Activated CD8-positive, alpha-beta T cell treated with anti-CD3 and anti-CD28 coated beads for 36 hours (primary cell): ENCODE measurements at regions not wholly inside any gene's neighbourhood (a gene's known extent, or its start where the extent isn't known, plus 50 kb on each side); places are given as distances from the start of the nearest gene placed in this dataset.
"Not testable (repeated sequence)": the region's sequence is repeated elsewhere in the genome, so short reads cannot be mapped to it uniquely, and the experiment has no call there.

Experiments used
- ATAC-seq: fragments of 200-7000 bp; cut with Tn5 transposase; one replicate; pipeline ENCODE4 v1.10.0; 2021; ENCODE audit warnings: mild to moderate bottlenecking, moderate library complexity
- CTCF ChIA-PET: fragments of 350-600 bp; sonication (Branson Sonifier 250); formaldehyde crosslinking; loops from one replicate; lab custom pipeline; 2021; ENCODE audit warnings: antibody characterized with exemption; lab: Charles Lee
- POLR2A ChIA-PET: fragments of 350-600 bp; sonication (Branson Sonifier 250); formaldehyde crosslinking; loops from one replicate; lab custom pipeline; 2021; ENCODE audit warnings: antibody characterized with exemption; lab: Charles Lee
- DNase-seq: peaks from one replicate; pipeline ENCODE4 v3.0.0-alpha.2; 2020
- H3K27ac Mint-ChIP-seq: one replicate; pipeline ENCODE4 v1.8.0; 2021; ENCODE audit warnings: mild to moderate bottlenecking, mixed read lengths
- H3K27me3 Mint-ChIP-seq: one replicate; pipeline ENCODE4 v1.8.0; 2021; ENCODE audit warnings: mixed read lengths
- H3K36me3 Mint-ChIP-seq: one replicate; pipeline ENCODE4 v1.8.0; 2021; ENCODE audit warnings: low read depth, mixed read lengths
- H3K4me1 Mint-ChIP-seq: one replicate; pipeline ENCODE4 v1.8.0; 2021; ENCODE audit warnings: low read depth, mixed read lengths
- H3K4me3 Mint-ChIP-seq: one replicate; pipeline ENCODE4 v1.8.0; 2021; ENCODE audit warnings: mild to moderate bottlenecking, moderate library complexity, mixed read lengths
- H3K9me3 Mint-ChIP-seq: one replicate; pipeline ENCODE4 v1.8.0; 2021; ENCODE audit warnings: mixed read lengths
- intact Hi-C: fragments of 100-400 bp; cut with micrococcal nuclease; formaldehyde crosslinking; loops from one replicate; pipeline ENCODE4 v1.10.0; 2022
- TF ChIP-seq, protein P1 (sequence below): fragments of 200-600 bp; IDR thresholded peaks from one replicate; pipeline ENCODE4 v1.8.0; 2022; ENCODE audit warnings: antibody characterized with exemption, mild to moderate bottlenecking

DNA sequence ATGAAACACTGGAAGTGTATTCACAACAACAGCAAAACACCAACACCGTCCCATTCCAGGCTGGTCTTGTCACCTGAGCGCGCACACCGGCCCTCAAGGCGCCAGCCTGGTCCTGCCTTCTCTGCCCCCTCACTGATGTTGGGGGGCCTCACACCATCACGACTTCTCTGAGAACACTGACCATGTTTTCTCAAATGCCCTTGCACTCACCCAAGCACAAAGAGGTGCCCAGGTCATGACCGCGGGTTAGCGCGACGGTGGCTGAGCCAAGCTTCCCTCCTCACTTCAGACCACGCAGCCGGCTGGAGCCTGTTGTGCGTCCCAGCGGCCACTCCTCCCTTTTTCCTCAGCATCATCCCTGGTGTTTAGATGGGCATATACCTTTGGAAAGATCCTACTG lies 101.3 kb upstream of the SALL3 start:
- DNase-seq, result no peak
- Mint-ChIP-seq H3K4me3 (no peak overlapping the region), H3K27me3 (peaks cover 16% of the 10 kb centered on the region), H3K4me1 (no peaks in the 10 kb centered on the region), H3K9me3 (no peaks in the 10 kb centered on the region), H3K36me3 (no peaks in the 10 kb centered on the region), H3K27ac (no peak overlapping the region)
- no peak for ATAC-seq
- ChIA-PET CTCF (no interaction called here), POLR2A (no interaction called here)
- intact Hi-C loops, result loop anchor here (5.0 kb wide), 1 partner anchor 104 kb away; no protein-coding TSS in a partner anchor
- TF ChIP-seq, protein P1, sequence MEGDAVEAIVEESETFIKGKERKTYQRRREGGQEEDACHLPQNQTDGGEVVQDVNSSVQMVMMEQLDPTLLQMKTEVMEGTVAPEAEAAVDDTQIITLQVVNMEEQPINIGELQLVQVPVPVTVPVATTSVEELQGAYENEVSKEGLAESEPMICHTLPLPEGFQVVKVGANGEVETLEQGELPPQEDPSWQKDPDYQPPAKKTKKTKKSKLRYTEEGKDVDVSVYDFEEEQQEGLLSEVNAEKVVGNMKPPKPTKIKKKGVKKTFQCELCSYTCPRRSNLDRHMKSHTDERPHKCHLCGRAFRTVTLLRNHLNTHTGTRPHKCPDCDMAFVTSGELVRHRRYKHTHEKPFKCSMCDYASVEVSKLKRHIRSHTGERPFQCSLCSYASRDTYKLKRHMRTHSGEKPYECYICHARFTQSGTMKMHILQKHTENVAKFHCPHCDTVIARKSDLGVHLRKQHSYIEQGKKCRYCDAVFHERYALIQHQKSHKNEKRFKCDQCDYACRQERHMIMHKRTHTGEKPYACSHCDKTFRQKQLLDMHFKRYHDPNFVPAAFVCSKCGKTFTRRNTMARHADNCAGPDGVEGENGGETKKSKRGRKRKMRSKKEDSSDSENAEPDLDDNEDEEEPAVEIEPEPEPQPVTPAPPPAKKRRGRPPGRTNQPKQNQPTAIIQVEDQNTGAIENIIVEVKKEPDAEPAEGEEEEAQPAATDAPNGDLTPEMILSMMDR, result no peak

DNA sequence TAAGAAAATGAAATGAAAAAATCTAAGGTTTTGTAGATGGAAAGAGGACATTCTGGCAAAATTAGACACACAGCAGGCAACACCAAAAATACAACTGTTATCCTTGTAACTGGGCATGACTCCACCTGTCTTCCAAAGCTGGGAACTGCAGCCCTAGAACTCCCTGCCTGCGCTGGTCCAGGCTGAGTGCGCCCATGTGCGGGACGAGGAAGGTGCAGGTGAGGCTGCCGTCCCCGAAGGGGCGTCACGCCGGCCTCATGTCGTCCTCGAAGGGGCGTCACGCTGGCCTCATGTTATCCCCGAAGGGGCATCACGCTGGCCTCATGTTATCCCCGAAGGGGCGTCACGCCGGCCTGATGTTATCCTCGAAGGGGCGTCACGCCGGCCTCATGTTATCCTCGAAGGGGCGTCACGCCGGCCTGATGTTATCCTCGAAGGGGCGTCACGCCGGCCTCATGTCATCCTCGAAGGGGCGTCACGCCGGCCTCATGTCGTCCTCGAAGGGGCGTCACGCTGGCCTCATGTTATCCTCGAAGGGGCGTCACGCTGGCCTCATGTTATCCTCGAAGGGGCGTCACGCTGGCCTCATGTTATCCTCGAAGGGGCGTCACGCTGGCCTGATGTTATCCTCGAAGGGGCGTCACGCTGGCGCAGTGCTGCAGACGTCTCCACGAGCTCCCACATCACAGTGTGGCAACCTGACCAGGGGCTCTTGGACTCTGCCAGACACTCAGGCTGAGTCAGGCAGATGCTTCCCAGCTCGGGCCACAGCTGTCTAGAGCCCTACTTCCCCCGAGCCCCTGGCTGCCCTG lies 100.3 kb upstream of the SALL3 start:
- TF ChIP-seq, protein P1, result peak; percentile 44
- H3K4me3 Mint-ChIP-seq, CTCF ChIA-PET, H3K9me3 Mint-ChIP-seq, ATAC-seq, H3K36me3 Mint-ChIP-seq, POLR2A ChIA-PET, H3K4me1 Mint-ChIP-seq, H3K27ac Mint-ChIP-seq: not testable (repeated sequence)
- peak; percentile 7 for DNase-seq
- peaks cover 16% of the 10 kb centered on the region for H3K27me3 Mint-ChIP-seq
- intact Hi-C loops, result loop anchor here (5.0 kb wide), 1 partner anchor 103 kb away; no protein-coding TSS in a partner anchor

DNA sequence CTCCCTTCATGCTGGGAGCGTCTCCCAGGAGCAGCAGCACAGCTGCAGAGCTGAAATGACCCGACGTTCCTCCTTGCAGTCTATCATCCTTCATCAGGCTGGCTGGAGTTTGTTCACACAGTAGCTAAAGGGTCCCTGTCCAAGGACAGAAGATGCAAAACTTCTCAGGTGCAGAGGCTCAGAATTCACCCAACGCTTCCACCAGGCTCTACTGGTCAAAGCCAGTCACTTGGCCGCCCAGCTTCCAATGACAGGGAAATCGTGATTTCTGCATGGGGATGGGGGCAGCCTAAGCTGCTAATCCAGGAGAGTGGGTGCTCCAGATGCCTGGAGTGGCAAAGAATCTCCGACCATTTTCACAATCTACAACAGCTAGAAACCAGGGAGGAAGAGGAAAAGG lies 97.0 kb upstream of the SALL3 start:
- peaks cover 10% of the 10 kb centered on the region for H3K27me3 Mint-ChIP-seq
- DNase-seq, result no peak
- H3K4me3 Mint-ChIP-seq, result no peak overlapping the region
- H3K27ac Mint-ChIP-seq, result no peak overlapping the region
- ChIA-PET POLR2A (no interaction called here), CTCF (no interaction called here)
- TF ChIP-seq, protein P1, result no peak
- H3K4me1 Mint-ChIP-seq, result no peaks in the 10 kb centered on the region
- peaks cover 25% of the 10 kb centered on the region for H3K9me3 Mint-ChIP-seq
- no peaks in the 10 kb centered on the region for H3K36me3 Mint-ChIP-seq
- intact Hi-C loops, result no loop called here
- ATAC-seq, result no peak

DNA sequence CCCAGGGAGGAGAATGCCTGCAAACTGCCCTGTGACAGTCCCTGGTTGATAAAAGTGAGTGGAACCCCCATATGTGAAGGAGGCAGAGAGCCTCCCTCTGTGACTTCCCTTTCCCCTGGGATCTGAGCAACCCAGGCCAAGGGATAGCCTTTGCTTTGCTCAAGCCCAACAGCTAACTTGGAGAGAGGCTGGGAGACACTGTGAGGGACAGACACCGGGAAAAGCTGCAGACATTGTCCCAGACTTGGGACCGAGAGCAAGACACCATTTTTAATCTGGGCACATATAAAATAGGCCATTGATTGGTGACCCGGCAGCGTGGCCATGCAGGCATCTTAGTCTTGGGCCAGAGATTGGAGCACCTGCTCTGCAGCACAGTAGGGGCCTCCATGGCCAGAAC lies 96.1 kb upstream of the SALL3 start:
- H3K4me3 Mint-ChIP-seq, result no peak overlapping the region
- ATAC-seq (no peak), DNase-seq (no peak)
- H3K36me3 Mint-ChIP-seq, result no peaks in the 10 kb centered on the region
- TF ChIP-seq, protein P1, result no peak
- ChIA-PET POLR2A (no interaction called here), CTCF (interaction anchor here (1.0 kb wide), 1 partner anchor 10 kb away, joined by 3 read pairs; no protein-coding TSS in a partner anchor)
- H3K27me3 Mint-ChIP-seq, result peaks cover 9% of the 10 kb centered on the region
- intact Hi-C loops, result no loop called here
- no peaks in the 10 kb centered on the region for H3K4me1 Mint-ChIP-seq
- peaks cover 30% of the 10 kb centered on the region for H3K9me3 Mint-ChIP-seq
- no peak overlapping the region for H3K27ac Mint-ChIP-seq

DNA sequence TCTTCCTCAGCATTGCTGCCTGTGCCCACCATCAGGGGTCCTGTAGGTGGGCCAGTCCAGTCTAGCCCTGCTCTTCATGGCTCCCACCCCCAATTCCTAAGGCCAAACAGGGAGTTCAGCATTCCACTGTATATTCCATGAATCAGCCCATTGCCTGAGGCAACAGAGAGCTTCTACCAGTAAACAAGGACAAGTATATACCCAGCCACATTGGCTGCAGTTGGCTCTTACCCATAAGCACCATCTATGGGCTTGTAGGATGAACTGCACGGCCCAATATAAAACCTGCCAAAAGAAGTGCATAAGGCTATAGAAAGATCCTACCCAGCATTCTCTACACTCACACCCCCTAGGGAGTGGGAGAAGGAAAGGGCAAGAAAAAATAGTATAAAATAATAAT lies 95.1 kb upstream of the SALL3 start:
- no peaks in the 10 kb centered on the region for H3K4me1 Mint-ChIP-seq
- ChIA-PET POLR2A (no interaction called here), CTCF (interaction anchor here (1.0 kb wide), 1 partner anchor 9 kb away, joined by 3 read pairs; no protein-coding TSS in a partner anchor)
- H3K27me3 Mint-ChIP-seq, result peaks cover 5% of the 10 kb centered on the region
- intact Hi-C loops, result no loop called here
- TF ChIP-seq, protein P1, result no peak
- no peaks in the 10 kb centered on the region for H3K36me3 Mint-ChIP-seq
- peaks cover 36% of the 10 kb centered on the region for H3K9me3 Mint-ChIP-seq
- no peak overlapping the region for H3K27ac Mint-ChIP-seq
- no peak overlapping the region for H3K4me3 Mint-ChIP-seq
- DNase-seq (no peak), ATAC-seq (no peak)
